Stimulated activated naive B cell treated with anti-CD40 and anti-IgM and Interleukin-4, amounts not matched to agents 10 μg/mL and 1 μg/mL and 100 μg/mL, for 72 hours (primary cell): ENCODE measurements at regions not wholly inside any gene's neighbourhood (a gene's known extent, or its start where the extent isn't known, plus 50 kb on each side); places are given as distances from the start of the nearest gene placed in this dataset.
"Not testable (repeated sequence)": the region's sequence is repeated elsewhere in the genome, so short reads cannot be mapped to it uniquely, and the experiment has no call there.

Experiments
- ATAC-seq, 2 donors: fragments of 150-1000 bp; cut with Tn5 transposase; replicated peaks; 2 replicates each; pipeline ENCODE4 v1.10.0; 2021; ENCODE audit warnings: moderate library complexity in 1 of 2
- DNase-seq: peaks from one replicate; pipeline ENCODE4 v3.0.0; 2021
- H3K27ac Mint-ChIP-seq: one replicate; pipeline ENCODE4 v1.8.0; 2022; ENCODE audit warnings: mild to moderate bottlenecking, mixed read lengths
- H3K27me3 Mint-ChIP-seq, 2 donors: one replicate each; pipeline ENCODE4 v1.8.0; 2022; ENCODE audit warnings: mixed read lengths in 2 of 2
- H3K36me3 Mint-ChIP-seq, 2 donors: one replicate each; pipeline ENCODE4 v1.8.0; 2022; ENCODE audit warnings: mixed read lengths in 2 of 2, mild to moderate bottlenecking in 1 of 2
- H3K4me1 Mint-ChIP-seq, 2 donors: one replicate each; pipeline ENCODE4 v1.8.0; 2022; ENCODE audit warnings: mixed read lengths in 2 of 2, mild to moderate bottlenecking in 1 of 2
- H3K4me3 Mint-ChIP-seq, 2 donors: one replicate each; pipeline ENCODE4 v1.8.0; 2022; ENCODE audit warnings: mild to moderate bottlenecking in 2 of 2, mixed read lengths in 2 of 2, moderate library complexity in 1 of 2
- H3K9me3 Mint-ChIP-seq, 2 donors: one replicate each; pipeline ENCODE4 v1.8.0; 2022; ENCODE audit warnings: mixed read lengths in 2 of 2, mild to moderate bottlenecking in 1 of 2

DNA sequence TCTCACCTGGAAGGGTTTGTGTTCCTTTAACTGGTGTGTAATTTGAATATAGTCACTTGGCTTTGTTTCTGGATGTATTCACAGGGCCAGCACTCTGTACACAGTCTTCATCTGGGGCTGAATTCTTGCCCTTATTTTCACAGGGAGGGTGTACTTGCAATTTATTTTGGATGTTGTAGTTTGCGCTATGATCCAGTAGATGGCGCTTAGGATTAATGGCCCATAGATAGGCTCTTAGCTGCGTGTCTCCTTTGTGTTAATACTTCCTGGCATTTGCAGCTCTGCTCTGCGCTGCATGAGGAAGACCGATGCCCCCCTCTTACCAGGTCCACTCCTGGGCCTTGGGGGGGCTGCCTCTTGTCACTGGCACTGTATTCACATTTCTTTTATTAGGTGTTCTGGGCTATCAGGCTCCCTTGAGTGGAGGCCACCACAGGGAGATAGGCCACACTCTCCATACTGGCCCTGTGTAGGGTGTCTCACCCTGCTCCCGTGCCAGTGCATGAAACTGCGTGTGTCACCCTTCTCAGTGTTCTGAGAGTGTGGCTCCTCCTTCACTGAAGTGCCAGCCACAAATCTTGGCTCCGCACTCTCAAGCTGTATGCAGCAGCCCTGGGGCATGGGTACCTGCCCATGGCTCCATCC, 562.2 kb downstream of the ZIC3 start:
- peak; percentile 33 to 80 for ATAC-seq
- Mint-ChIP-seq H3K4me3 (no peak overlapping the region), H3K27me3 (no peaks in the 10 kb centered on the region), H3K9me3 (no peaks in the 10 kb centered on the region), H3K27ac (no peak overlapping the region), H3K36me3 (no peaks in the 10 kb centered on the region), H3K4me1 (peaks cover 0 to 2% of the 10 kb centered on the region in 2 donors)
- DNase-seq: no peak

DNA sequence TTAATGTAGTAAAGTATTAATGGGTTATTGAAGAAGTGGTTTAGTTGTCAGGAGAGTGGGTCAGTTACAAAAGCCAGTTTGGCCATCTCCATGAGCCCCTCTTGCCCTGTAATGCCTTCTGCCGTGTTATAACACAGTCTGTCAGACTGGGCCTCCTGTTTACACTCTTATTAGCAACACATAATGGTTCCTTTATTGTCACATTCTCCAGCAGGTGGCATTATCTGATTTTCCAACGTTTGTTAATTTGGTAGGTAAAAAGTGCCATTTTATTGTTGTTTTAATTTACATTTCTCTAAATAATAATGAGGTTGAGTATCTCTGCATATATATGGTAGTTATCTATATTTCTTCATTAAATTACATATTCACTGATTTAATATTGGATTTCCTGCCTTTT, 560.8 kb downstream of the FGF13 start:
- no peak for DNase-seq
- H3K9me3 Mint-ChIP-seq: peaks cover 0 to 4% of the 10 kb centered on the region in 2 donors
- no peak for ATAC-seq
- H3K4me1 Mint-ChIP-seq: no peaks in the 10 kb centered on the region
- H3K27ac Mint-ChIP-seq: no peak overlapping the region
- no peaks in the 10 kb centered on the region for H3K27me3 Mint-ChIP-seq
- no peak overlapping the region for H3K4me3 Mint-ChIP-seq
- no peaks in the 10 kb centered on the region for H3K36me3 Mint-ChIP-seq

DNA sequence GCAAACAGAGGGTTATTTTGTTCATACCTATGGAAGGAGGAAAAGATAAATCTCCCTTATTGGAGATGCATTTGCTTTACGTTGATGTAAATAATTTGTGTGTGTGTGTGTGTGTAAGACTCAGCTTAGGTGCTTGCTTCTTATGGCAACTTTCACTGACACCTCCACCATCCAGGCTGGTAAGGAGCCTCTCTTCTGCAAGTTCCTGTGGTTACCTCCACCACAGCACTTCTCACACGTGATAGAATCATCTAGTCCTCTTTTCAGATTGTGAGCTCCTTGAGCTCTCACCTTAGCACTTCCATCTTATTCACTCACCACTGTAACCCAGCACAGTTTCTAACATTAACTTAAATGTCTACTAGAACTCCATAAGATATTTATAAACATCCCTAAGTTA, 553.7 kb downstream of the FGF13 start:
- no peak overlapping the region for H3K4me3 Mint-ChIP-seq
- H3K27ac Mint-ChIP-seq: no peak overlapping the region
- no peaks in the 10 kb centered on the region for H3K4me1 Mint-ChIP-seq
- peaks cover 0 to 4% of the 10 kb centered on the region in 2 donors for H3K9me3 Mint-ChIP-seq
- H3K27me3 Mint-ChIP-seq: no peaks in the 10 kb centered on the region
- H3K36me3 Mint-ChIP-seq: no peaks in the 10 kb centered on the region
- no peak for ATAC-seq
- no peak for DNase-seq

DNA sequence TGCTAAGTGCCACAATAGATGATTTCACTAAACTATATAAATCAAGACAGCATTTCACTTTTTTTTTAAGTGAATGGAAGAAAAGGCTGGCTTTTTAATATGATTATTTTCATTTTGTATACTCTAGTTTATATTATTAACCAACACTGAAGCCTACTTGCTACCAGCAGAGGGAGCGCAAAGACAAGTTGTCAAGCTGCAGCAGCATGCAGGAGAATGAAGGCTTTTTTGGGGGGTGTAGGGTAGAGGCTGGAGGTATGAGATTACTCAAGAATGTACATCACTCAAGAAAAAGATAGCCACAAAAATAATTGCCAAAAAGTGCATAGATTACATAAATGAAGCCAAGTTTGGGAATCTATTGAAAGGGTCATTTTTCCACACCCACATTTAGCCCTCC, 519.5 kb downstream of the FGF13 start:
- DNase-seq: no peak
- no peak overlapping the region for H3K4me3 Mint-ChIP-seq

DNA sequence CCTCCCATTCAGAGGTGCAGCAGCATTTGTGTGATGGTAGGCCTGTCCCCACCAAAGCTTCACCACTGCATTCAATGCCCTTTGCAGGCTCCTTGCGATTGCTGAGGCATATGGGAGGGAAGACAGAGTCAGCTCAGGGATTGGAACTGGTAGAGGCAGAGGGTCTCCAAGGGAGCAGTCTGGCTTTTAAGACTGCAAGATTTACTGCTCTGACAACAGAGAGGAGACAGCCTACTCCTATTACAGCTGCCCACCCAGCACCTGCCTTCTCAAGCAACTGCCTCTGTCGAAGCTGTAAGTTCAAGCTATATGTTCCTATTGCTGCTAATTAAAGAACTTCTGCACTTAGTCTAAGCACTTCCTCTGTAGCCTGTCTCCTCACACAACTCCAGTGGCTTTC, 481.8 kb downstream of the FGF13 start:
- Mint-ChIP-seq H3K27ac (no peak overlapping the region), H3K36me3 (no peaks in the 10 kb centered on the region), H3K27me3 (no peaks in the 10 kb centered on the region), H3K4me1 (no peaks in the 10 kb centered on the region), H3K4me3 (no peak overlapping the region), H3K9me3 (peaks cover 2 to 4% of the 10 kb centered on the region in 2 donors)
- ATAC-seq: no peak
- no peak for DNase-seq

More for the DNA sequence above, 519.5 kb downstream of the FGF13 start:
- Mint-ChIP-seq H3K27me3 (no peaks in the 10 kb centered on the region), H3K36me3 (no peaks in the 10 kb centered on the region), H3K4me1 (no peaks in the 10 kb centered on the region), H3K27ac (no peak overlapping the region), H3K9me3 (no peaks in the 10 kb centered on the region)
- ATAC-seq: no peak

DNA sequence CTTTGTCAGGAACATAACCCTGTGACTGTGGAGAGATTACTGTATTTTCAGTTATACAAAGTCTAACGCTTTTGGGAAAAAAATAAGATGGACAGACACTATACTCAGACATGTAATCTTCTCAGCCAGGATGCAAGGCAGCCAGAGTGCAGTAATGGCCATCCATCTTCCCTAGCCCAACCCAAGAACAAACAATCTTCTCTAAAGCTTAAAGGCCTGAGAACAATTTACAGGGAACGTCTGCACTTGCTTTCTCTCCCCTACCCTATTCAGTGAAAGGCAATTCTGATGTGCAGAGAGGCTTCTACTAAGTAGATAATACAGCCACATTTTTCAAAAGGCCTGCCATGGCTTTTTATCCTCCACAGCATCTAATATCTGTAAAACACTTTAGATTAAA, 471.3 kb downstream of the FGF13 start:
- Mint-ChIP-seq H3K27me3 (no peaks in the 10 kb centered on the region), H3K9me3 (no peaks in the 10 kb centered on the region), H3K4me1 (no peaks in the 10 kb centered on the region), H3K36me3 (no peaks in the 10 kb centered on the region), H3K27ac (no peak overlapping the region), H3K4me3 (no peak overlapping the region)
- DNase-seq: no peak
- ATAC-seq: no peak

DNA sequence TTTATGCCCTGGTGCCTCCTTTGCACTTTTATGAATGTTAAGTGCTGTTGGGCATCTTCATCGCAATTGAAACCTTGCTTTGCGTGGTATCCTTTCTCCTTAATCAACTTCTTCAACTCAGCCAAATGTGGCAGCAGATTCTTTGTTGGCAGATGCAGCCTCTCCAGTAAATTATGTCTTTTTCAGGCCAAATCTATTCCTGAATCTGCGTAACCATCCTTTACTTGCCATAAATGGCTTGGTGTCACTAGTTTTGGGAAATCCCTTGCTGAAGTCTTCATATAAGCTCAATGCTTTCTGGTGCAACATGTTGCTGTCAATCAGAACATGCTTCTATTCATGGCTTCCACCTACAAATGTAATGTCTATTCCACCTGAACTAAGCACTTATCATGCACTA, 457.5 kb downstream of the FGF13 start:
- H3K4me1 Mint-ChIP-seq: no peaks in the 10 kb centered on the region
- H3K36me3 Mint-ChIP-seq: no peaks in the 10 kb centered on the region
- H3K9me3 Mint-ChIP-seq: no peaks in the 10 kb centered on the region
- DNase-seq (no peak), ATAC-seq (no peak)
- no peaks in the 10 kb centered on the region for H3K27me3 Mint-ChIP-seq
- H3K27ac Mint-ChIP-seq: no peak overlapping the region
- H3K4me3 Mint-ChIP-seq: no peak overlapping the region

DNA sequence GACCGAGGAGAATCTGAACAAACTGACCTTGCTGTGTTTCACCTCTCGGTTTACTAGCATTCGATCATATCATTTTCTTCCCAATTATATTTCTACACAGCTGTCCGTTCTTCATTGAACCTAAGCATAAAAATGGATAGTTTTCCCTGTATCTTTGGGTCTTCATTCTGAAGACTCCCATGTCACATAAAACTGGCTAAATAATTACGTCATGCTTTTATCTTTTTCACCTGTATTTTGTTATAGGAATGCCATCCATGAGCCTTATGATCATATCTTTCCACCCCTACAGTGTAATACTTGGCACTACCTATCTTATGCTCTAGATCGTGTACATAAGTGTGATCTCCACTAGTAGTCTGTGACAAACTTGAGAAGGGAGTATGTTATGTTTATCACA, 456.1 kb downstream of the FGF13 start:
- H3K9me3 Mint-ChIP-seq: peaks cover 0 to 3% of the 10 kb centered on the region in 2 donors
- no peak overlapping the region for H3K4me3 Mint-ChIP-seq
- ATAC-seq (no peak), DNase-seq (no peak)
- H3K36me3 Mint-ChIP-seq: no peaks in the 10 kb centered on the region
- H3K27me3 Mint-ChIP-seq: no peaks in the 10 kb centered on the region
- no peaks in the 10 kb centered on the region for H3K4me1 Mint-ChIP-seq
- H3K27ac Mint-ChIP-seq: no peak overlapping the region

DNA sequence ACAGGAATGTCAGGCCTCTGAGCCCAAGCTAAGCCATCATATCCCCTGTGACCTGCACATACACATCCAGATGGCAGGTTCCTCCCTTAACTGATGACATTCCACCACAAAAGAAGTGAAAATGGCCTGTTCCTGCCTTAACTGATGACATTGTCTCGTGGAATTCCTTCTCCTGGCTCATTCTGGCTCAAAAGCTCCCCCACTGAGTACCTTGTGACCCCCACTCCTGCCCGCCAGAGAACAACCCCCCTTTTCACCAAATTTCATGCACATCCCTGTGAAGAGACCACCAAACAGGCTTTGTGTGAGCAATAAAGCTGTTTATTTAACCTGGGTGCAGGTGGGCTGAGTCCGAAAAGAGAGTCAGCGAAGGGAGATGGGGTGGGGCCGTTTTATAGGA, 447.4 kb downstream of the FGF13 start:
- DNase-seq, H3K4me3 Mint-ChIP-seq, H3K36me3 Mint-ChIP-seq, ATAC-seq, H3K27me3 Mint-ChIP-seq, H3K27ac Mint-ChIP-seq, H3K4me1 Mint-ChIP-seq: not testable (repeated sequence)
- peaks cover 7 to 12% of the 10 kb centered on the region in 2 donors for H3K9me3 Mint-ChIP-seq

DNA sequence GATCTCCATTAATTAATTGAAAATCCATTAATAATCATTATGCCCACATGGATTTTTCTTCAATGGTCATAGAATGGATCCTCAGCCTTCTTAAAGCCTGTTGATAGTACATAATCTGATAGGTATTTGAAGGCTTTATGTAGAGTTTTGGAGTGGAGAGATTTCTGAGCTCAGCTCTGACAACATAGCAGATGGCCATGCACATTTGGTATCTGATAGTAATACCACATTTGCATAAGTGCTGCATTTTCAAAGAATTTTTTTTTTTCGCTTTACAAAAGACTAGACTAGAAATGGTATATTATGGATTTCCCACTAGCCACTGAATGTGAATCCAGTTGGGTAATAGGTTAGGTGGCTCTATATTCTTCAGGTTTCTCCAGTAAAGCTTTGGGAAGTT, 440.6 kb downstream of the FGF13 start:
- DNase-seq (no peak), ATAC-seq (no peak)
- H3K27me3 Mint-ChIP-seq: no peaks in the 10 kb centered on the region
- peaks cover 6 to 7% of the 10 kb centered on the region in 2 donors for H3K9me3 Mint-ChIP-seq
- H3K27ac Mint-ChIP-seq: no peak overlapping the region
- H3K36me3 Mint-ChIP-seq: no peaks in the 10 kb centered on the region
- no peaks in the 10 kb centered on the region for H3K4me1 Mint-ChIP-seq
- no peak overlapping the region for H3K4me3 Mint-ChIP-seq

DNA sequence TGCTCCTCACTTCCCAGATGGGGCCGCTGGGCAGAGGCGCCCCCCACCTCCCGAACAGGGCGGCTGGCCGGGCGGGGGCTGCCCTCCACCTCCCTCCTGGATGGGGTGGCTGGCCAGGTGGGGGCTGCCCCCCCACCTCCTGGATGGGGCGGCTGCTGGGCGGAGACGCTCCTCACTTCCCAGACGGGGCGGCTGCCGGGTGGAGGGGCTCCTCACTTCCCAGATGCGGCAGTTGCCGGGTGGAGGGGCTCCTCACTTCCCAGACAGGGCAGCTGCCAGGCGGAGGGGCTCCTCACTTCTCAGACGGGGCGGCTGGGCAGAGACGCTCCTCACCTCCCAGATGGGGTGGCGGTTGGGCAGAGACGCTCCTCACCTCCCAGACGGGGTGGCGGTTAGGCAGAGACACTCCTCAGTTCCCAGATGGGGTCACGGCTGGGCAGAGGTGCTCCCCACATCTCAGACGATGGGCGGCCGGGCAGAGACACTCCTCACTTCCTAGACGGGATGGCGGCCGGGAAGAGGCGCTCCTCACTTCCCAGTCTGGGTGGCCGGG, 428.8 kb downstream of the FGF13 start:
- DNase-seq, H3K27ac Mint-ChIP-seq, H3K9me3 Mint-ChIP-seq, H3K27me3 Mint-ChIP-seq, H3K4me1 Mint-ChIP-seq, H3K36me3 Mint-ChIP-seq, H3K4me3 Mint-ChIP-seq, ATAC-seq: not testable (repeated sequence)

DNA sequence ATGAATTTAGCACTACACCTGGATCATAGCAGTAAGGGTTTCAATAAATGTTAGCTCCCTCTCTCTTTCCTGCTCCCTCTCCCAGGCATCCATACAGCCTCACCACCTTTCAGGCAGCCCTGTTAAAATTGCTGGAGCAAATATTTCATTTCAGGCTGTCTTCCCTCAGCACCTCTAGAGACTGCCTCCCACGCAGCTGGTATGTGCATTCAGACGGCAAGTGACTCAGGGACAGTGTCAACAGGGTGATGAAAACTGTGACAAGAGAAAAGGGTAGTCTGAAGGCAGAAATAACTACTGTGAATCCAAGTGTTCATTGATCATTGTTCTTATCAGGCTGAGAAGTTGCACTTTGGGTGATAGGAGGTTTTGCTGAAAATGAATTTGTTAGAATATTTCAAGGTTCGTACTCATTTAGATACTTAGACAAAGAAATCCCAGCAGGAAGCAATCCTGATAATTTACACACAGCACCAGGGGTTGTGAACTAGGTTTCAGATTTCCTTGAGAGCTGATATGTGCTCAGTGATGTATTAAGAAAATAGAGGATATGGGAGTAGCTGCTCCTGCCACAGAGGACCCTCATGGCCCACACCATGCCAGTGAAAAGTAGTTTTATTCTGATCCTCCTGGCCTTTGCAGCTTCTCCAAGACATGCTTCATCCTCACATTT, 424.2 kb downstream of the FGF13 start:
- H3K36me3 Mint-ChIP-seq: no peaks in the 10 kb centered on the region
- H3K27me3 Mint-ChIP-seq: no peaks in the 10 kb centered on the region
- H3K4me3 Mint-ChIP-seq: no peak overlapping the region
- no peaks in the 10 kb centered on the region for H3K4me1 Mint-ChIP-seq
- DNase-seq: no peak
- H3K27ac Mint-ChIP-seq: no peak overlapping the region
- no peaks in the 10 kb centered on the region for H3K9me3 Mint-ChIP-seq
- ATAC-seq: no peak

DNA sequence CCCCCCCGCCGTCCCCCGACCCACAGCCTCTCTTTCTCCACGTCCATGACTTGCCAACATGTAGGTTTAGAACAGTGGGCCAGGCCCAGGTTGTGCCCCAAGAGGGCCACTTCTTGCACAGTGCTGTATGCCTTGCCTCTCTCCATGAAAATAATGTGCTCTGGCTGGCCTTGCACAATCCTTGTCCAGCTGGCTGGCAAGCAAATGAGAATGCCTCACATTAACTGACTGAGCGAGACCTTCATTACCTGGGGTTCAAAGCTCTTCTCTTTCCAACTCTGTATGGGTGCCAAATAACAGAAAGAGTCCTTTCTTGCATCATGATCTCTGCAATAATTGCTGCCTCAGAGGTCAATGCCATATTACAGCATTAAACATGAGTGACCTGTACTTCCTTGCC, 416.6 kb downstream of the FGF13 start:
- Mint-ChIP-seq H3K4me1 (no peaks in the 10 kb centered on the region), H3K36me3 (no peaks in the 10 kb centered on the region), H3K9me3 (no peaks in the 10 kb centered on the region), H3K27me3 (no peaks in the 10 kb centered on the region), H3K27ac (no peak overlapping the region), H3K4me3 (no peak overlapping the region)
- DNase-seq: no peak
- ATAC-seq: no peak

DNA sequence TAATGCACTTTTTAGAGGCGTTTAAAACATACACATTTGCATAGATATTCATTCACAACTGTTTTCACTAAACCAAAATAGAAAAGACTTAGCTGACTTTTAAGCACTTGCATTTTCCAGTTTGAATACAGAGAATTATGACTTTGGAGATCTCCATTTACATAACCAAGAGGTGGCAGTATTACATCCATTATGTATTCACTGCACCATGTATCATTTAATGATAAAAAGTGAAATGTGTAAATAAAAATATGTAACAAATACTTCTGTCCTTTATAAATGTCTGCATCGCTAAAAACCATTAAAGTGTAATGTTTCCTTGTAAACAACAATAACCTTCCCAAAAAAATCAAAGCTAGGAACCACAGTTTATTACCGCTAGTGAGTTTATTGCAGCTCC, 413.2 kb downstream of the FGF13 start:
- ATAC-seq (no peak), DNase-seq (no peak)
- H3K27me3 Mint-ChIP-seq: no peaks in the 10 kb centered on the region

DNA sequence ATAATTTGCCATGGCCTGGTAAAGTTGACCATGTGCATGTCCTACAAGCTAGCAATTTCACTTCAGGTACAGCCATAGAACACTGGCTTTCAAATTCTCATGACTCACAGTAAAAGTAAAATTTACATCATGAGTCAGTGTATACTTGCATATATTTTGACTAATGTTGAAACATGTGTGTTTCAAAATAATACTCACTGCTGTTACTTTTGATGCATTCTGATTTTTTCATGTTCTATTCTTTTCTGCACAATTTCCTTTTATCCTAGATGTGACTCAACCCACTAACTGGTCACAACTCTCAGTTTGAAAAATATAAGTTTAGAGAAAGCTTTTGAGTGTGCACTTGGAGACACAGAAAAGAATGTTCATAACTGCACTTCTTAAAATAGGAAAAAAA, 365.7 kb downstream of the FGF13 start:
- Mint-ChIP-seq H3K4me1 (no peaks in the 10 kb centered on the region), H3K27me3 (no peaks in the 10 kb centered on the region), H3K36me3 (no peaks in the 10 kb centered on the region)

More for the DNA sequence above, 413.2 kb downstream of the FGF13 start:
- no peaks in the 10 kb centered on the region for H3K9me3 Mint-ChIP-seq
- H3K36me3 Mint-ChIP-seq: no peaks in the 10 kb centered on the region
- H3K4me3 Mint-ChIP-seq: no peak overlapping the region
- H3K27ac Mint-ChIP-seq: no peak overlapping the region
- no peaks in the 10 kb centered on the region for H3K4me1 Mint-ChIP-seq

More for the DNA sequence above, 365.7 kb downstream of the FGF13 start:
- H3K9me3 Mint-ChIP-seq: no peaks in the 10 kb centered on the region
- DNase-seq (no peak), ATAC-seq (no peak)
- H3K27ac Mint-ChIP-seq: no peak overlapping the region
- H3K4me3 Mint-ChIP-seq: no peak overlapping the region
